Neural cell (in vitro differentiated cells): ENCODE measurements at regions not wholly inside any gene's neighbourhood (a gene's known extent, or its start where the extent isn't known, plus 50 kb on each side); places are given as distances from the start of the nearest gene placed in this dataset.

Experiments
- H2AFZ ChIP-seq: fragments of 200-600, 300-800 bp; sonication (generic), shearing (Covaris generic); 2 replicates; pipeline ENCODE4 v1.6.0; 2014; ENCODE audit warnings: low read depth, mild to moderate bottlenecking, antibody characterized with exemption, low read length, moderate library complexity
- H3F3A ChIP-seq: fragments of 200-600 bp; shearing (Covaris generic); 2 replicates; pipeline ENCODE4 v1.6.1; 2016; ENCODE audit warnings: mild to moderate bottlenecking, moderate library complexity, mixed read lengths, antibody characterized with exemption, low read length; ENCODE audit not compliant: insufficient read depth, poor library complexity, severe bottlenecking
- H3K27ac ChIP-seq: fragments of 200-600, 300-800 bp; sonication (generic), shearing (Covaris generic); 2 replicates; pipeline ENCODE4 v1.5.1; 2014; ENCODE audit warnings: mild to moderate bottlenecking, low read length, moderate library complexity
- H3K27me3 ChIP-seq: fragments of 300-800, 200-600 bp; sonication (generic), shearing (Covaris generic); 2 replicates; pipeline ENCODE4 v1.6.0; 2014; ENCODE audit warnings: mild to moderate bottlenecking, low read depth, low read length, moderate library complexity; ENCODE audit not compliant: insufficient read depth
- H3K36me3 ChIP-seq: fragments of 300-800, 200-600 bp; sonication (generic), shearing (Covaris generic); 2 replicates; pipeline ENCODE4 v1.5.1; 2014; ENCODE audit warnings: mild to moderate bottlenecking, antibody characterized with exemption, low read length, moderate library complexity; ENCODE audit not compliant: insufficient read depth
- H3K4me2 ChIP-seq: fragments of 300-800, 200-600 bp; sonication (generic), shearing (Covaris generic); 2 replicates; pipeline ENCODE4 v1.6.0; 2014; ENCODE audit warnings: mild to moderate bottlenecking, low read length
- H3K4me3 ChIP-seq: fragments of 300-800, 200-600 bp; sonication (generic), shearing (Covaris generic); 2 replicates; pipeline ENCODE4 v1.5.1; 2014; ENCODE audit warnings: mild to moderate bottlenecking, low read length, moderate library complexity
- H3K79me2 ChIP-seq: fragments of 200-600 bp; shearing (Covaris generic); replicated peaks from 2 replicates; pipeline ENCODE4 v1.6.0; 2014; ENCODE audit warnings: mild to moderate bottlenecking, low read length, moderate library complexity; ENCODE audit not compliant: insufficient read depth
- H3K9ac ChIP-seq: fragments of 300-800, 200-600 bp; sonication (generic), shearing (Covaris generic); 2 replicates; pipeline ENCODE4 v1.6.1; 2016; ENCODE audit warnings: mild to moderate bottlenecking, low read length, mixed read lengths
- H3K9me2 ChIP-seq: fragments of 200-600 bp; shearing (Covaris generic); 2 replicates; pipeline ENCODE4 v1.6.1; 2016; ENCODE audit warnings: mild to moderate bottlenecking, low read length, mixed read lengths; ENCODE audit not compliant: insufficient read depth
- H3K9me3 ChIP-seq: fragments of 200-600, 300-800 bp; sonication (generic), shearing (Covaris generic); 2 replicates; pipeline ENCODE4 v1.6.1; 2016; ENCODE audit warnings: mild to moderate bottlenecking, mixed run types, low read length, moderate library complexity, mixed read lengths
- H4K20me1 ChIP-seq: fragments of 200-600 bp; shearing (Covaris generic); 2 replicates; pipeline ENCODE4 v1.6.1; 2016; ENCODE audit warnings: mild to moderate bottlenecking, mixed run types; ENCODE audit not compliant: insufficient read depth
- EP300 ChIP-seq: fragments of 450-650 bp; conservative IDR thresholded peaks from 2 replicates; pipeline ENCODE4 v1.6.1; 2014; ENCODE audit warnings: antibody characterized with exemption, mild to moderate bottlenecking, moderate library complexity; ENCODE audit not compliant: poor library complexity, severe bottlenecking
- EZH2 ChIP-seq: fragments of 200-600, 300-800 bp; shearing (Covaris generic), sonication (generic); IDR thresholded peaks from 2 replicates; pipeline ENCODE4 v1.6.1; 2014; ENCODE audit warnings: antibody characterized with exemption, low read length, borderline replicate concordance, mild to moderate bottlenecking; ENCODE audit not compliant: insufficient read depth, poor library complexity, severe bottlenecking
- MXI1 ChIP-seq: fragments of 450-650 bp; conservative IDR thresholded peaks from 2 replicates; pipeline ENCODE4 v1.6.1; 2014; ENCODE audit warnings: antibody characterized with exemption, mild to moderate bottlenecking; ENCODE audit not compliant: poor library complexity, severe bottlenecking
- POLR2AphosphoS5 ChIP-seq: IDR thresholded peaks from 2 replicates; pipeline ENCODE4 v1.6.1; 2012
- RAD21 ChIP-seq: fragments of 450-650 bp; conservative IDR thresholded peaks from 2 replicates; pipeline ENCODE4 v1.6.1; 2014; ENCODE audit warnings: antibody characterized with exemption, mild to moderate bottlenecking, moderate library complexity
- SMC3 ChIP-seq: fragments of 450-650 bp; conservative IDR thresholded peaks from 2 replicates; pipeline ENCODE4 v1.6.1; 2014; ENCODE audit warnings: antibody characterized with exemption, mild to moderate bottlenecking, moderate library complexity; ENCODE audit not compliant: poor library complexity
- TAF1 ChIP-seq: IDR thresholded peaks from 2 replicates; pipeline ENCODE4 v1.6.1; 2012; ENCODE audit warnings: low read depth
- TF ChIP-seq, protein P1 (sequence below): IDR thresholded peaks from 2 replicates; pipeline ENCODE4 v1.6.1; 2012; ENCODE audit warnings: borderline replicate concordance
- TF ChIP-seq, protein P2 (sequence below): fragments of 450-650 bp; IDR thresholded peaks from 2 replicates; pipeline ENCODE4 v1.5.1; 2014; ENCODE audit warnings: antibody characterized with exemption, mild to moderate bottlenecking, moderate library complexity; ENCODE audit not compliant: poor library complexity, severe bottlenecking

DNA sequence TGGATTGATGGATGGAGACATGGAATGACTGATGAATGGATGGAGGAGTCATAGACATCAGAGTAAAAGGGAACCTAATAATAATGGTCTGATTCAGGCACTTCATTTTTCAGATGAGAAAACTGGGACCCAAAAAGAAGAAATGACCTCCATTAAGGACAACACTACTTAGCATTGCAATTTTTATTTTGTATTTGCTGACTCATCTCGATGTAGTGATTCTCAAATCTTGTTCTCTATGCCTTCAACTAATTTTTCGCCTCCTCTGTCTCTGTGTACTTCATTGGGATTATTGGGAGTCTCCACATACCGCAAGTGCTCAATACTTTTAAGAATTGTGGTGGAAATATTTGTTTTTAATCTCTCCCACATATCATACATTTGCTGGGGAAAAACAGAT is 446.2 kb upstream of the FSHR start:
- TF ChIP-seq EZH2 (no peak), MXI1 (no peak), RAD21 (no peak), POLR2AphosphoS5 (no peak), EP300 (no peak), TAF1 (no peak), SMC3 (no peak)
- TF ChIP-seq, protein P1, sequence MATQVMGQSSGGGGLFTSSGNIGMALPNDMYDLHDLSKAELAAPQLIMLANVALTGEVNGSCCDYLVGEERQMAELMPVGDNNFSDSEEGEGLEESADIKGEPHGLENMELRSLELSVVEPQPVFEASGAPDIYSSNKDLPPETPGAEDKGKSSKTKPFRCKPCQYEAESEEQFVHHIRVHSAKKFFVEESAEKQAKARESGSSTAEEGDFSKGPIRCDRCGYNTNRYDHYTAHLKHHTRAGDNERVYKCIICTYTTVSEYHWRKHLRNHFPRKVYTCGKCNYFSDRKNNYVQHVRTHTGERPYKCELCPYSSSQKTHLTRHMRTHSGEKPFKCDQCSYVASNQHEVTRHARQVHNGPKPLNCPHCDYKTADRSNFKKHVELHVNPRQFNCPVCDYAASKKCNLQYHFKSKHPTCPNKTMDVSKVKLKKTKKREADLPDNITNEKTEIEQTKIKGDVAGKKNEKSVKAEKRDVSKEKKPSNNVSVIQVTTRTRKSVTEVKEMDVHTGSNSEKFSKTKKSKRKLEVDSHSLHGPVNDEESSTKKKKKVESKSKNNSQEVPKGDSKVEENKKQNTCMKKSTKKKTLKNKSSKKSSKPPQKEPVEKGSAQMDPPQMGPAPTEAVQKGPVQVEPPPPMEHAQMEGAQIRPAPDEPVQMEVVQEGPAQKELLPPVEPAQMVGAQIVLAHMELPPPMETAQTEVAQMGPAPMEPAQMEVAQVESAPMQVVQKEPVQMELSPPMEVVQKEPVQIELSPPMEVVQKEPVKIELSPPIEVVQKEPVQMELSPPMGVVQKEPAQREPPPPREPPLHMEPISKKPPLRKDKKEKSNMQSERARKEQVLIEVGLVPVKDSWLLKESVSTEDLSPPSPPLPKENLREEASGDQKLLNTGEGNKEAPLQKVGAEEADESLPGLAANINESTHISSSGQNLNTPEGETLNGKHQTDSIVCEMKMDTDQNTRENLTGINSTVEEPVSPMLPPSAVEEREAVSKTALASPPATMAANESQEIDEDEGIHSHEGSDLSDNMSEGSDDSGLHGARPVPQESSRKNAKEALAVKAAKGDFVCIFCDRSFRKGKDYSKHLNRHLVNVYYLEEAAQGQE, result no peak
- TF ChIP-seq, protein P2, sequence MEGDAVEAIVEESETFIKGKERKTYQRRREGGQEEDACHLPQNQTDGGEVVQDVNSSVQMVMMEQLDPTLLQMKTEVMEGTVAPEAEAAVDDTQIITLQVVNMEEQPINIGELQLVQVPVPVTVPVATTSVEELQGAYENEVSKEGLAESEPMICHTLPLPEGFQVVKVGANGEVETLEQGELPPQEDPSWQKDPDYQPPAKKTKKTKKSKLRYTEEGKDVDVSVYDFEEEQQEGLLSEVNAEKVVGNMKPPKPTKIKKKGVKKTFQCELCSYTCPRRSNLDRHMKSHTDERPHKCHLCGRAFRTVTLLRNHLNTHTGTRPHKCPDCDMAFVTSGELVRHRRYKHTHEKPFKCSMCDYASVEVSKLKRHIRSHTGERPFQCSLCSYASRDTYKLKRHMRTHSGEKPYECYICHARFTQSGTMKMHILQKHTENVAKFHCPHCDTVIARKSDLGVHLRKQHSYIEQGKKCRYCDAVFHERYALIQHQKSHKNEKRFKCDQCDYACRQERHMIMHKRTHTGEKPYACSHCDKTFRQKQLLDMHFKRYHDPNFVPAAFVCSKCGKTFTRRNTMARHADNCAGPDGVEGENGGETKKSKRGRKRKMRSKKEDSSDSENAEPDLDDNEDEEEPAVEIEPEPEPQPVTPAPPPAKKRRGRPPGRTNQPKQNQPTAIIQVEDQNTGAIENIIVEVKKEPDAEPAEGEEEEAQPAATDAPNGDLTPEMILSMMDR, result no peak
- Histone ChIP-seq H3K4me2 (no peak overlapping the region), H3K36me3 (no peaks in the 10 kb centered on the region), H3K9me2 (no peaks in the 10 kb centered on the region), H3K9me3 (no peaks in the 10 kb centered on the region), H3F3A (no peaks in the 10 kb centered on the region), H3K4me3 (no peak overlapping the region), H3K9ac (no peak overlapping the region), H3K79me2 (no peaks in the 10 kb centered on the region), H2AFZ (no peak overlapping the region), H3K27me3 (no peaks in the 10 kb centered on the region), H3K27ac (no peak overlapping the region), H4K20me1 (no peaks in the 10 kb centered on the region)

DNA sequence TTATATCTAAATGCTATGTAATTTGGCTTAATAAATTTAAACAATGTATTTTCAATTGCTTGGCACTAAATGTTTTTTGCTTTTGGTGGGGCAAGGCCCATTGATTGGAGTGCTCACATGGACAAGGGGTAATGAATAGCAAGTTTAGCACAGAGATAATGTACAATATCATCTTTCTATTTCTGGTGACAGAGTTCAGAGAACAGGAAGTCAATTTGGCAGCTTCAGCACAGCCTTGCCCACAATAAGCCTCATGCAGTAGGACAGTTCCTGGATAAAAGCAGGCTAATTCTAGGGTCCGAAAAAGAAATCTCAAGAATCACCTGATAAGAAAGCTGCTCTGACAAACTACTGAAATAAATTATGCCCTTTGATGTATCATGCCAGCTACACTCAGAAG is 443.9 kb upstream of the FSHR start:
- no peak overlapping the region for H3K4me3 ChIP-seq
- H2AFZ ChIP-seq, result no peak overlapping the region
- no peaks in the 10 kb centered on the region for H3K27me3 ChIP-seq
- TF ChIP-seq MXI1 (no peak), POLR2AphosphoS5 (no peak), EP300 (no peak), RAD21 (no peak), EZH2 (no peak), SMC3 (no peak), TAF1 (no peak)
- TF ChIP-seq, protein P2, result no peak
- TF ChIP-seq, protein P1, result no peak
- H3K9me2 ChIP-seq, result no peaks in the 10 kb centered on the region
- no peaks in the 10 kb centered on the region for H3K36me3 ChIP-seq
- H3K4me2 ChIP-seq, result no peak overlapping the region
- no peak overlapping the region for H3K27ac ChIP-seq
- H3K79me2 ChIP-seq, result no peaks in the 10 kb centered on the region
- no peak overlapping the region for H3K9ac ChIP-seq
- H4K20me1 ChIP-seq, result no peaks in the 10 kb centered on the region
- no peaks in the 10 kb centered on the region for H3F3A ChIP-seq
- H3K9me3 ChIP-seq, result no peaks in the 10 kb centered on the region
